HepG2 (cell line): ENCODE measurements at regions not wholly inside any gene's neighbourhood (a gene's known extent, or its start where the extent isn't known, plus 50 kb on each side); places are given as distances from the start of the nearest gene placed in this dataset.

Experiments
- ATAC-seq: fragments of 200-7000 bp; cut with Tn5 transposase; 3 replicates; pipeline ENCODE4 v1.9.1; 2020; ENCODE audit warnings: mild to moderate bottlenecking, moderate library complexity
- BruUV-seq: library from RNA; stranded (reverse); fragments of 400-500 nt; replicated peaks from 2 replicates; lab custom pipeline; 2021; lab: Mats Ljungman, UMichigan
- CTCF ChIA-PET: fragments of 300-600 bp; formaldehyde crosslinking; extraction: SDS; loops from one replicate; lab custom pipeline; 2021; ENCODE audit warnings: low total read pairs, inconsistent platforms, low intra/inter-chr PET ratio; lab: Yijun Ruan, JAX
- POLR2A ChIA-PET: fragments of 350-600 bp; sonication (Branson Sonifier 250); formaldehyde crosslinking; loops from one replicate; lab custom pipeline; 2020; ENCODE audit warnings: antibody characterized with exemption, inconsistent platforms; lab: Yijun Ruan, JAX
- DNase-seq: peaks from one replicate; pipeline ENCODE4 v3.0.0-alpha.2; 2015; ENCODE audit warnings: low spot score
- FAIRE-seq: peaks from 3 replicates; lab custom pipeline; 2011; peaks lifted over from hg19 to GRCh38; lab: Jason Lieb, UNC
- H2AFZ ChIP-seq: one replicate; pipeline ENCODE4 v1.6.1; 2011; ENCODE audit warnings: low read length, inconsistent platforms
- H3K27ac ChIP-seq: fragments of 300-600 bp; 3 replicates; pipeline ENCODE4 v1.8.0; 2011; ENCODE audit warnings: mixed run types, mild to moderate bottlenecking, mixed read lengths, low read length, inconsistent platforms; ENCODE audit not compliant: insufficient read depth; ENCODE audit errors: extremely low read length
- H3K27me3 ChIP-seq, 2 experiments: fragments of 200-600 bp in 1 of 2; 2 replicates in 1 of 2; 3 replicates in 1 of 2; pipeline versions ENCODE4 v1.6.0 to v1.8.0; 2011; ENCODE audit warnings: low read length in 2 of 2, mild to moderate bottlenecking in 2 of 2, moderate library complexity in 2 of 2, inconsistent platforms in 1 of 2; ENCODE audit not compliant: insufficient read depth in 2 of 2, control insufficient read depth in 1 of 2
- H3K36me3 ChIP-seq, 2 experiments: fragments of 200-600 bp in 1 of 2; replicated peaks in 1 of 2; 2 replicates in 1 of 2; 3 replicates in 1 of 2; pipeline versions ENCODE4 v1.5.1 to v1.8.0; 2011; ENCODE audit warnings: low read length in 2 of 2, inconsistent platforms in 1 of 2; ENCODE audit not compliant: insufficient read depth in 2 of 2, control insufficient read depth in 1 of 2
- H3K4me1 ChIP-seq: 2 replicates; pipeline ENCODE4 v1.5.1; 2012; ENCODE audit warnings: low read length, inconsistent platforms; ENCODE audit not compliant: insufficient read depth
- H3K4me2 ChIP-seq: 2 replicates; pipeline ENCODE4 v1.6.0; 2011; ENCODE audit warnings: low read depth, low read length, inconsistent platforms
- H3K4me3 ChIP-seq, 3 experiments: fragments of 200-600 bp in 1 of 3; sonication (generic), shearing (Covaris generic) in 1 of 3; replicated peaks in 1 of 3; 2 replicates each; pipeline ENCODE4 v1.5.1; 2011 to 2016; ENCODE audit warnings: low read length in 3 of 3, inconsistent platforms in 2 of 3, low read depth in 2 of 3, mild to moderate bottlenecking in 2 of 3, control low read depth in 1 of 3, mixed read lengths in 1 of 3; ENCODE audit not compliant: insufficient read depth in 1 of 3
- H3K79me2 ChIP-seq: one replicate; pipeline ENCODE4 v1.6.1; 2011; ENCODE audit warnings: low read length, inconsistent platforms; ENCODE audit not compliant: insufficient read depth
- H3K9ac ChIP-seq: 2 replicates; pipeline ENCODE4 v1.6.0; 2011; ENCODE audit warnings: mild to moderate bottlenecking, low read depth, low read length, inconsistent platforms; ENCODE audit not compliant: insufficient read depth
- H3K9me3 ChIP-seq: 2 replicates; pipeline ENCODE4 v1.5.1; 2012; ENCODE audit warnings: mild to moderate bottlenecking, low read length
- H4K20me1 ChIP-seq: 2 replicates; pipeline ENCODE4 v1.6.0; 2011; ENCODE audit warnings: inconsistent platforms, mild to moderate bottlenecking, low read length, moderate library complexity; ENCODE audit not compliant: insufficient read depth
- ATF6 ChIP-seq: sonication (generic); formaldehyde crosslinking; conservative IDR thresholded peaks from 2 replicates; pipeline ENCODE4 v1.4.0; 2020; ENCODE audit warnings: missing genetic modification reagents
- CHCHD3 ChIP-seq: sonication (generic); formaldehyde crosslinking; IDR thresholded peaks from 2 replicates; pipeline ENCODE4 v1.8.0; 2022; ENCODE audit warnings: mild to moderate bottlenecking, missing genetic modification reagents, moderate library complexity
- E2F5 ChIP-seq: sonication (generic); formaldehyde crosslinking; conservative IDR thresholded peaks from 2 replicates; pipeline ENCODE4 v1.4.0; 2020; ENCODE audit warnings: missing genetic modification reagents
- HES4 ChIP-seq: sonication (generic); formaldehyde crosslinking; IDR thresholded peaks from 2 replicates; pipeline ENCODE4 v1.9.0; 2021; ENCODE audit warnings: mild to moderate bottlenecking, missing genetic modification reagents, borderline replicate concordance
- HNRNPH1 ChIP-seq: fragments of 200-400 bp; formaldehyde crosslinking; optimal IDR thresholded peaks from 2 replicates; pipeline ENCODE3; 2017; ENCODE audit warnings: mild to moderate bottlenecking, low read depth, low read length
- HOXA3 ChIP-seq: sonication (generic); formaldehyde crosslinking; IDR thresholded peaks from 2 replicates; pipeline ENCODE4 v1.5.0; 2020; ENCODE audit warnings: missing genetic modification reagents
- KAT2B ChIP-seq: fragments of 150-350 bp; IDR thresholded peaks from 2 replicates; pipeline ENCODE4 v1.6.1; 2014; ENCODE audit warnings: low read depth, low read length, borderline replicate concordance
- MXD4 ChIP-seq: IDR thresholded peaks from 2 replicates; pipeline ENCODE4 v1.6.1; 2016; ENCODE audit warnings: mild to moderate bottlenecking, missing biosample characterization, missing genetic modification reagents
- RBAK ChIP-seq: sonication (generic); formaldehyde crosslinking; IDR thresholded peaks from 2 replicates; pipeline ENCODE4 v1.5.1; 2020; ENCODE audit warnings: mild to moderate bottlenecking, missing genetic modification reagents
- RFXANK ChIP-seq: IDR thresholded peaks from 2 replicates; pipeline ENCODE4 v1.6.1; 2016
- SALL1 ChIP-seq: sonication (generic); formaldehyde crosslinking; IDR thresholded peaks from 2 replicates; pipeline ENCODE4 v1.8.0; 2022; ENCODE audit warnings: mild to moderate bottlenecking, missing genetic modification reagents
- ZBTB37 ChIP-seq: sonication (generic); formaldehyde crosslinking; IDR thresholded peaks from 2 replicates; pipeline ENCODE4 v1.4.0; 2020; ENCODE audit warnings: mild to moderate bottlenecking, missing genetic modification reagents
- ZBTB38 ChIP-seq: sonication (generic); formaldehyde crosslinking; IDR thresholded peaks from 2 replicates; pipeline ENCODE4 v1.5.1; 2020; ENCODE audit warnings: mild to moderate bottlenecking, missing genetic modification reagents
- ZBTB4 ChIP-seq: sonication (generic); formaldehyde crosslinking; IDR thresholded peaks from 2 replicates; pipeline ENCODE4 v1.4.0; 2020; ENCODE audit warnings: missing genetic modification reagents, mild to moderate bottlenecking, borderline replicate concordance
- ZFYVE20 ChIP-seq: sonication (generic); formaldehyde crosslinking; IDR thresholded peaks from 2 replicates; pipeline ENCODE4 v1.8.0; 2023; ENCODE audit warnings: low read depth, mild to moderate bottlenecking, moderate library complexity, missing genetic modification reagents, borderline replicate concordance
- ZNF580 ChIP-seq: IDR thresholded peaks from 2 replicates; pipeline ENCODE4 v1.6.1; 2016; ENCODE audit warnings: low read depth, borderline replicate concordance
- WGBS: methylation state at CpG from one replicate; pipeline ENCODE4 v1.1.6; 2017; ENCODE audit warnings: low lambda C conversion rate; 5-methylcytosine and 5-hydroxymethylcytosine counted together
- in situ Hi-C: cut with HindIII; loops from 2 replicates; pipeline ENCODE4 v1.10.0; 2017; ENCODE audit warnings: low pct_unique_long_range_greater_than_20kb; ENCODE audit not compliant: extremely low pct_ligation_motif_present
- intact Hi-C: fragments of 100-400 bp; cut with micrococcal nuclease; formaldehyde crosslinking; loops from one replicate; pipeline ENCODE4 v1.10.0; 2022; ENCODE audit not compliant: unreplicated experiment

- POLR2A ChIA-PET: no interaction called here
- TF ChIP-seq ZNF580 (no peak), HES4 (CRISPR knock-in tag) (no peak), ZFYVE20 (CRISPR knock-in tag) (no peak), E2F5 (CRISPR knock-in tag) (no peak), HNRNPH1 (no peak), RBAK (CRISPR knock-in tag) (no peak), RFXANK (CRISPR knock-in tag) (no peak), ATF6 (CRISPR knock-in tag) (no peak), CHCHD3 (CRISPR knock-in tag) (no peak), ZBTB37 (CRISPR knock-in tag) (no peak), HOXA3 (CRISPR knock-in tag) (no peak), MXD4 (CRISPR knock-in tag) (no peak), ZBTB4 (CRISPR knock-in tag) (no peak), KAT2B (no peak), SALL1 (CRISPR knock-in tag) (no peak), ZBTB38 (no peak)
- TF ChIP-seq, all 625 proteins: peak for 0
- ATAC-seq: no peak
- Histone ChIP-seq H3K9ac (no peak overlapping the region), H2AFZ (no peak overlapping the region), H3K4me1 (peaks cover 14% of the 10 kb centered on the region), H3K4me2 (no peak overlapping the region), H3K79me2 (no peaks in the 10 kb centered on the region), H3K27me3 (no peaks in the 10 kb centered on the region), H4K20me1 (no peaks in the 10 kb centered on the region), H3K9me3 (no peaks in the 10 kb centered on the region), H3K36me3 (no peaks in the 10 kb centered on the region), H3K4me3 (no peak overlapping the region), H3K27ac (no peak overlapping the region)
- CTCF ChIA-PET: no interaction called here
- 56% methylated on average over 2 of the region's 2 CpGs for WGBS
- in situ Hi-C loops (no loop called here), intact Hi-C loops (no loop called here)
- no peak for DNase-seq
- BruUV-seq: no TSS peak
- FAIRE-seq: no peak
Observed at GRCh38 chr1:114259511-114260160, 106.0 kb upstream of the SYT6 start.
